B cell (primary cell): ENCODE measurements at regions not wholly inside any gene's neighbourhood (a gene's known extent, or its start where the extent isn't known, plus 50 kb on each side); places are given as distances from the start of the nearest gene placed in this dataset.
A peak's percentile ranks its signal among the peaks of the same experiment; 100 is the strongest.

Experiments
- ATAC-seq: fragments of 200-7000 bp; cut with Tn5 transposase; one replicate; pipeline ENCODE4 v1.10.0; 2021; ENCODE audit warnings: low read depth, mild to moderate bottlenecking, moderate number of reproducible peaks, moderate library complexity
- CTCF ChIA-PET: fragments of 350-600 bp; sonication (Branson Sonifier 250); formaldehyde crosslinking; loops from one replicate; lab custom pipeline; 2021; ENCODE audit warnings: antibody characterized with exemption, inconsistent platforms; lab: Charles Lee
- POLR2A ChIA-PET: fragments of 350-600 bp; sonication (Branson Sonifier 250); formaldehyde crosslinking; loops from one replicate; lab custom pipeline; 2021; ENCODE audit warnings: antibody characterized with exemption; lab: Charles Lee
- DNase-seq: peaks from one replicate; pipeline ENCODE4 v3.0.0; 2013
- H2AFZ ChIP-seq: 2 replicates; pipeline ENCODE4 v1.6.1; 2012; ENCODE audit warnings: mild to moderate bottlenecking, low read depth, low read length; ENCODE audit not compliant: insufficient read depth, poor library complexity, severe bottlenecking
- H3K27ac ChIP-seq, 2 donors: 1 replicate in 1 of 2; 2 replicates in 1 of 2; pipeline ENCODE4 v1.5.1; 2012 to 2013; ENCODE audit warnings: low read length in 2 of 2, mild to moderate bottlenecking in 2 of 2, moderate library complexity in 1 of 2
- H3K27me3 ChIP-seq, 4 experiments: fragments of 200-600 bp in 1 of 4; sonication (generic) in 1 of 4; replicated peaks in 1 of 4; 1 replicate in 2 of 4; 2 replicates in 2 of 4; pipeline versions ENCODE4 v1.6.1 to v1.7.0; 2013 to 2016; ENCODE audit warnings: low read length in 3 of 4, mild to moderate bottlenecking in 2 of 4, mixed read lengths in 1 of 4, moderate library complexity in 1 of 4; ENCODE audit not compliant: insufficient read depth in 4 of 4, control insufficient read depth in 3 of 4; ENCODE audit errors: control extremely low read depth in 1 of 4
- H3K36me3 ChIP-seq, 2 experiments: replicated peaks in 1 of 2; 1 replicate in 1 of 2; 2 replicates in 1 of 2; pipeline versions ENCODE4 v1.6.1 to v1.7.1; 2013; ENCODE audit warnings: low read length in 1 of 2; ENCODE audit not compliant: insufficient read depth in 2 of 2, control insufficient read depth in 1 of 2; ENCODE audit errors: control extremely low read depth in 1 of 2, extremely low read depth in 1 of 2
- H3K4me1 ChIP-seq, 2 donors: fragments of 200-600 bp in 1 of 2; sonication (generic) in 1 of 2; 1 replicate in 1 of 2; 2 replicates in 1 of 2; pipeline versions ENCODE4 v1.5.1 to v1.6.1; 2013 to 2017; ENCODE audit warnings: low read length in 2 of 2; ENCODE audit not compliant: control insufficient read depth in 2 of 2, insufficient read depth in 2 of 2
- H3K4me2 ChIP-seq: replicated peaks from 2 replicates; pipeline ENCODE3; 2012; ENCODE audit warnings: mild to moderate bottlenecking, low read depth, low read length; ENCODE audit not compliant: poor library complexity, severe bottlenecking
- H3K4me3 ChIP-seq, 5 experiments: fragments of 200-600 bp in 1 of 5; sonication (generic) in 1 of 5; 1 replicate in 3 of 5; 2 replicates in 2 of 5; pipeline versions ENCODE4 v1.5.1 to v1.7.0; 2011 to 2016; ENCODE audit warnings: low read length in 4 of 5, mild to moderate bottlenecking in 4 of 5, low read depth in 2 of 5, control low read depth in 1 of 5, moderate library complexity in 1 of 5; ENCODE audit not compliant: insufficient read depth in 1 of 5; ENCODE audit errors: control extremely low read depth in 1 of 5, extremely low read depth in 1 of 5
- H3K79me2 ChIP-seq: fragments of 200-600 bp; sonication (generic); one replicate; pipeline ENCODE4 v1.6.0; 2016; ENCODE audit warnings: low read length; ENCODE audit not compliant: control insufficient read depth, insufficient read depth
- H3K9ac ChIP-seq: fragments of 200-600 bp; sonication (generic); 2 replicates; pipeline ENCODE4 v1.6.1; 2017; ENCODE audit warnings: mild to moderate bottlenecking, low read length, moderate library complexity
- H3K9me3 ChIP-seq, 3 donors: one replicate each; pipeline versions ENCODE4 v1.6.1 to v1.7.1; 2013; ENCODE audit warnings: low read length in 2 of 3; ENCODE audit not compliant: control insufficient read depth in 2 of 3, insufficient read depth in 1 of 3; ENCODE audit errors: control extremely low read depth in 1 of 3
- H4K20me1 ChIP-seq: 2 replicates; pipeline ENCODE4 v1.6.0; 2012; ENCODE audit warnings: mild to moderate bottlenecking, low read length; ENCODE audit not compliant: insufficient read depth, control insufficient read depth, poor library complexity, severe bottlenecking
- H3K27ac Mint-ChIP-seq: one replicate; pipeline ENCODE4 v1.8.0; 2021; ENCODE audit warnings: mixed read lengths
- H3K27me3 Mint-ChIP-seq: one replicate; pipeline ENCODE4 v1.8.0; 2021; ENCODE audit warnings: mixed read lengths
- H3K4me1 Mint-ChIP-seq: one replicate; pipeline ENCODE4 v1.8.0; 2021; ENCODE audit warnings: mixed read lengths
- H3K4me3 Mint-ChIP-seq: one replicate; pipeline ENCODE4 v1.8.0; 2021; ENCODE audit warnings: mixed read lengths
- H3K9me3 Mint-ChIP-seq: one replicate; pipeline ENCODE4 v1.8.0; 2022; ENCODE audit warnings: mixed read lengths; ENCODE audit not compliant: insufficient read depth
- CTCF ChIP-seq: fragments of 200-600 bp; IDR thresholded peaks from one replicate; pipeline ENCODE4 v1.8.0; 2022; ENCODE audit warnings: antibody characterized with exemption, mild to moderate bottlenecking
- EZH2 ChIP-seq: IDR thresholded peaks from 2 replicates; pipeline ENCODE4 v1.6.1; 2012; ENCODE audit warnings: borderline replicate concordance, low read depth, mild to moderate bottlenecking, moderate library complexity, low read length; ENCODE audit not compliant: insufficient read depth, poor library complexity, severe bottlenecking
- WGBS: methylation state at CpG from one replicate; pipeline ENCODE4 v1.1.5; 2013; ENCODE audit warnings: missing lambda C conversion rate; ENCODE audit not compliant: insufficient coverage; 5-methylcytosine and 5-hydroxymethylcytosine counted together
- intact Hi-C: fragments of 100-400 bp; cut with micrococcal nuclease; formaldehyde crosslinking; loops from one replicate; pipeline ENCODE4 v1.10.0; 2022

DNA sequence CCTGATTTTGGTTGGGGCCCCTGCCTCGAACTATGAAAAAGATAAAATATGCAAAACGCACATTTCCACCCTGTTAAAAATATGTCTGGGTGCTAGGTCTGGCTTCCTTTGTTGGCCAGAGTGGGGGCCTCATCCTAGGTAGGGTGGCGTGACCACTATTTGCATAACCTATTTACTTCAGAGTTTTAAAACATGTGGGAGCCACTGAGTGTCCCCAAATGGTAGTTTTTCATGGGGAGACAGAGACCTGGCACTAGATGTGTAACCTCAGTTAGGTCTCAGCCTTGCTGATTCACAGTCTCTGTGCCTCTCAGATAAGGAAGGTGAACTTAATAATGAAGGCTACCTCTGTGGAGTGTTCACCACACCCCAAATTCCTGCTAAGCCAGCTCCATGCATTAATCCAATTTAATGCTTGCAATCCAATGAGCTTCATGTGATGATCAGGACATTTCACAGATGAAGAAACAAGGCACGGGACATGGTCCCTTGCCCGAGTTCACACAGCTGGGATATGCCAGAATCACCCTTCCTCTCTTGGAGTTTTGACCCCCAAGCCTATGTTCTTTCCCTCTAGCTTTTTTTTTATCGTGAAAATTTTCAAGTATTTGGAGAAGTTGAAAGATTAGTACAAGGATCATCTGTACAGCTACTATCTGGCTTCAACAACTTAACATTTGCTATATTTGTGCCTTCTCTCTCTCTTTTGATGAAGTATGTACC is 103.4 kb downstream of the IRF8 start:
- Mint-ChIP-seq H3K9me3 (no peaks in the 10 kb centered on the region), H3K27ac (peak overlapping the region; percentile 96), H3K27me3 (no peaks in the 10 kb centered on the region), H3K4me1 (peaks cover 57% of the 10 kb centered on the region), H3K4me3 (peak overlapping the region; percentile 73)
- Histone ChIP-seq H2AFZ (peak overlapping the region; percentile 35), H3K4me1 (peaks cover 51 to 58% of the 10 kb centered on the region in 2 donors), H4K20me1 (no peaks in the 10 kb centered on the region), H3K9ac (peak overlapping the region; percentile 22), H3K4me2 (peak overlapping the region; percentile 53), H3K27me3 (no peaks in the 10 kb centered on the region), H3K9me3 (peaks cover 0 to 10% (median 4%) of the 10 kb centered on the region in 3 donors), H3K79me2 (no peaks in the 10 kb centered on the region), H3K36me3 (no peaks in the 10 kb centered on the region), H3K27ac (peak overlapping the region; percentile 28 to 61), H3K4me3 (peak overlapping the region in 1 of 5 experiments; percentile 14)
- peak; percentile 55 for DNase-seq
- ChIA-PET CTCF (interaction anchor here (0.6 to 23.4 kb wide), 12 partner anchors 9 to 188 kb away, joined by 3 to 433 read pairs (median 4); no protein-coding TSS in a partner anchor), POLR2A (interaction anchor here (0.8 to 1.9 kb wide), 3 partner anchors 11 to 16 kb away, joined by 3 to 6 read pairs (median 6); no protein-coding TSS in a partner anchor)
- TF ChIP-seq EZH2 (no peak), CTCF (no peak)
- WGBS: no CpG with 5 or more reads among the region's 6 CpGs
- ATAC-seq: peak; percentile 80
- intact Hi-C loops: loop anchor here (1.0 to 2.0 kb wide), 2 partner anchors 9 to 14 kb away; no protein-coding TSS in a partner anchor

DNA sequence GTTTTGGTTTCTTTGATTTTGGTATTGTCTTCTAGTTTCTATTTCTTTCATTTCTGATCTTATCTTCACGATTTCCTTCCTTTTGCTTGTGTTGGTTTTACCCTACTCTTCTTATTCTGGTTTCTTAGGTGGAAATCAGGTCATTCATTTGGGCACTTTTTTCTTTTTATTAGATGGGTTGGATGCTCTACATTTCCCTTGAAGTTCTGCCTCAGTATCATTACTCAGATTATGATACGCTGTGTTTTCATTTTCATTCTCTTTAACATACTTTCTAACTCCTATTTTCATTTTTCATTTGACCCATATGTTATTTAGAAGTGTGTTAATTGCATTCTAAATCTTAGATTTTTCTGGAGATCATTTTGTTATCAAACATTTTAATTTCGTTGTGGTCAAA is 108.6 kb downstream of the IRF8 start:
- Histone ChIP-seq H2AFZ (no peak overlapping the region), H3K9ac (no peak overlapping the region), H3K27ac (no peak overlapping the region), H3K79me2 (no peaks in the 10 kb centered on the region), H3K9me3 (peaks cover 0 to 7% (median 4%) of the 10 kb centered on the region in 3 donors), H4K20me1 (no peaks in the 10 kb centered on the region), H3K36me3 (no peaks in the 10 kb centered on the region), H3K27me3 (no peaks in the 10 kb centered on the region), H3K4me2 (no peak overlapping the region), H3K4me3 (no peak overlapping the region), H3K4me1 (peaks cover 41 to 44% of the 10 kb centered on the region in 2 donors)
- POLR2A ChIA-PET: no interaction called here
- ATAC-seq: no peak
- Mint-ChIP-seq H3K27ac (no peak overlapping the region), H3K9me3 (no peaks in the 10 kb centered on the region), H3K4me3 (no peak overlapping the region), H3K27me3 (no peaks in the 10 kb centered on the region), H3K4me1 (peaks cover 56% of the 10 kb centered on the region)
- TF ChIP-seq CTCF (no peak), EZH2 (no peak)
- intact Hi-C loops: no loop called here
- CTCF ChIA-PET: interaction anchor here (1.1 to 13.5 kb wide), 3 partner anchors 8 to 188 kb away, joined by 3 to 370 read pairs (median 6); no protein-coding TSS in a partner anchor
- no peak for DNase-seq
- no CpG with 5 or more reads among the region's 3 CpGs for WGBS
